Fibroblast of skin of scalp (primary cell): ENCODE measurements at regions not wholly inside any gene's neighbourhood (a gene's known extent, or its start where the extent isn't known, plus 50 kb on each side); places are given as distances from the start of the nearest gene placed in this dataset.

Experiments used
- DNase-seq: peaks from one replicate; pipeline ENCODE4 v3.0.0-alpha.2; 2013

- DNase-seq: peak; percentile 54
Observed at GRCh38 chr2:145287736-145288135, 767.8 kb upstream of the ZEB2 start.

GRCh38 chr2:145286716-145287275, 766.9 kb upstream of the ZEB2 start:
- DNase-seq: no peak

GRCh38 chr2:145284551-145284950, 764.6 kb upstream of the ZEB2 start:
- no peak for DNase-seq

- no peak for DNase-seq
Observed at GRCh38 chr2:145283131-145283530, 763.2 kb upstream of the ZEB2 start.

- DNase-seq: peak; percentile 20
Observed at GRCh38 chr2:145277922-145278321, 758.0 kb upstream of the ZEB2 start.

GRCh38 chr2:145273840-145274239, 753.9 kb upstream of the ZEB2 start:
- DNase-seq: peak; percentile 7

- DNase-seq: no peak
Observed at GRCh38 chr2:145268931-145269330, 749.0 kb upstream of the ZEB2 start.

- DNase-seq: no peak
Observed at GRCh38 chr2:145267451-145267850, 747.5 kb upstream of the ZEB2 start.

GRCh38 chr2:145265244-145265643, 745.3 kb upstream of the ZEB2 start:
- DNase-seq: no peak

- DNase-seq: no peak
Observed at GRCh38 chr2:145260674-145261073, 740.8 kb upstream of the ZEB2 start.

GRCh38 chr2:145260081-145260480, 740.2 kb upstream of the ZEB2 start:
- no peak for DNase-seq

- DNase-seq: peak; percentile 40
Observed at GRCh38 chr2:145258903-145259579, 739.1 kb upstream of the ZEB2 start.

GRCh38 chr2:145257931-145258330, 738.0 kb upstream of the ZEB2 start:
- no peak for DNase-seq

- DNase-seq: peak; percentile 50
Observed at GRCh38 chr2:145256551-145256950, 736.6 kb upstream of the ZEB2 start.

- no peak for DNase-seq
Observed at GRCh38 chr2:145254291-145254690, 734.4 kb upstream of the ZEB2 start.

GRCh38 chr2:145253492-145253891, 733.6 kb upstream of the ZEB2 start:
- no peak for DNase-seq

GRCh38 chr2:145245268-145245870, 725.5 kb upstream of the ZEB2 start:
- DNase-seq: no peak

GRCh38 chr2:145235312-145235711, 715.4 kb upstream of the ZEB2 start:
- no peak for DNase-seq

GRCh38 chr2:145230546-145230945, 710.6 kb upstream of the ZEB2 start:
- DNase-seq: peak; percentile 50

- DNase-seq: peak; percentile 35
Observed at GRCh38 chr2:145228506-145228905, 708.6 kb upstream of the ZEB2 start.

GRCh38 chr2:145226901-145227300, 707.0 kb upstream of the ZEB2 start:
- DNase-seq: no peak

GRCh38 chr2:145221516-145221915, 701.6 kb upstream of the ZEB2 start:
- peak; percentile 36 for DNase-seq

- DNase-seq: no peak
Observed at GRCh38 chr2:145221032-145221431, 701.1 kb upstream of the ZEB2 start.

GRCh38 chr2:145220496-145220895, 700.6 kb upstream of the ZEB2 start:
- DNase-seq: no peak
